Gastrocnemius medialis (tissue), 4 donors: ENCODE measurements at regions not wholly inside any gene's neighbourhood (a gene's known extent, or its start where the extent isn't known, plus 50 kb on each side); places are given as distances from the start of the nearest gene placed in this dataset.

Source experiments
- ATAC-seq, 2 donors: fragments of 150-250 bp; one replicate each; pipeline ENCODE4 v1.9.1; 2016
- DNase-seq, 2 donors: peaks; one replicate each; pipeline ENCODE4 v3.0.0-alpha.2; 2019
- H3K27ac ChIP-seq, 4 donors: fragments of 200-600 bp; sonication (generic); 1 replicate in 1 of 4; 2 replicates in 3 of 4; pipeline ENCODE4 v1.5.1; 2016 to 2018; ENCODE audit warnings: mild to moderate bottlenecking in 2 of 4, moderate library complexity in 1 of 4
- H3K27me3 ChIP-seq, 3 donors: fragments of 200-600 bp; sonication (generic) in 2 of 3; 1 replicate in 1 of 3; 2 replicates in 2 of 3; pipeline versions ENCODE4 v1.5.1 to v1.6.0; 2016 to 2019; ENCODE audit warnings: mild to moderate bottlenecking in 1 of 3, moderate library complexity in 1 of 3
- H3K36me3 ChIP-seq, 2 donors: fragments of 200-600 bp; sonication (generic) in 1 of 2; one replicate each; pipeline ENCODE4 v1.5.1; 2017 to 2018
- H3K4me1 ChIP-seq, 2 donors: fragments of 200-600 bp; sonication (generic) in 1 of 2; one replicate each; pipeline ENCODE4 v1.5.1; 2016 to 2017; ENCODE audit warnings: mild to moderate bottlenecking in 2 of 2
- H3K4me3 ChIP-seq, 4 donors: fragments of 200-600 bp; sonication (generic) in 3 of 4; 1 replicate in 1 of 4; 2 replicates in 3 of 4; pipeline ENCODE4 v1.5.1; 2016 to 2019; ENCODE audit warnings: mild to moderate bottlenecking in 2 of 4
- H3K9me3 ChIP-seq, 3 donors: fragments of 200-600 bp; sonication (generic) in 2 of 3; 1 replicate in 1 of 3; 2 replicates in 2 of 3; pipeline ENCODE4 v1.5.1; 2016 to 2019
- POLR2A ChIP-seq, 2 donors: fragments of 450-650 bp; IDR thresholded peaks; one replicate each; pipeline ENCODE4 v1.6.1; 2017; ENCODE audit warnings: antibody characterized with exemption in 2 of 2, mild to moderate bottlenecking in 2 of 2, moderate library complexity in 2 of 2
- in situ Hi-C, 4 donors: fragments of 200-750 bp; cut with MboI; loops; one replicate each; pipeline versions ENCODE4 v1.15.0 to v1.8.0; 2017; ENCODE audit warnings: low sequenced_read_pairs in 4 of 4
- intact Hi-C: fragments of 100-400 bp; cut with DNase I; formaldehyde crosslinking; loops from one replicate; pipeline ENCODE4 v1.15.1; 2023; ENCODE audit warnings: low total_unique reads
- TF ChIP-seq, protein P1 (sequence below), 5 experiments: fragments of 450-650 bp in 3 of 5; fragments of 200-600 bp in 2 of 5; sonication (generic) in 2 of 5; IDR thresholded peaks in 4 of 5; conservative IDR thresholded peaks in 1 of 5; 1 replicate in 4 of 5; 2 replicates in 1 of 5; pipeline ENCODE4 v1.5.1; 2016 to 2019; ENCODE audit warnings: antibody characterized with exemption in 5 of 5, mild to moderate bottlenecking in 3 of 5, moderate library complexity in 3 of 5

DNA sequence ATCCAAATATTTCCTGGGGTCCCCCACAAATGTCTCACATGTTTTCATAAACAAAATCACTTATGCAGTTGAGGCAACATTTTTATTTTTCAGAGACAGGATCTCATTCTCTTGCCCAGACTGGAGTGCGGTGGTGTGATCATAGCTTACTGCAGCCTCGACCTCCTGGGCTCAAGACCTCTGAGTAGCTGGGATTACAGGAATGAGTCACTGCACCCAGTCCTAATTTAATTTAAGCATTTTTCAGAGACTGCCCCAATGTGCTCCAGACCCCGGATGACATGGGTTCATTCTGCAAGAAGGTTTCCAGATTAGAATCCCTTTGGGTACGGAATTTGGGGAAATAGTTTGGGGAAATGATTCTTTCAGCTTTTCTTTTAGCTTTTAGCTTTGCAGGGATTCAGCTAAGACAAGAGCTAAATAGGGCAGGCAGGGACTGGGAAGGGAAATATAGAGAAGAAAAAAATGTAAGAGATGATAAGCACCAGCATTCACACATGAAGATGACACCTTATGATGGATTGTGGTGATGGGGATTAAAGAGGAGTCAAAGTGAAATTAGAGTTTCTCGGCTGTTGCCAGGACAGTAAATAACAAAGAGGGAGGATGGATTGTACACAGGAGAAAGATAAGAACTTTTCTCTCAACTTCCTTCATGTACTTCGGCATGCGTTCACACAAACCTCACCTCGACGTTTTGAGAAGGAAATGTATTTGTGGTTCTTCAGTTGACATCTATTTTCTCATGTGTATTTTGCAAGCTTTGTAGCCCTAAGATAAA is 169.4 kb upstream of the TAB2 start:
- no peak for ATAC-seq
- H3K4me3 ChIP-seq, result no peak overlapping the region
- DNase-seq, result no peak
- in situ Hi-C loops (no loop called here), intact Hi-C loops (no loop called here)
- no peaks in the 10 kb centered on the region for H3K36me3 ChIP-seq
- TF ChIP-seq, protein P1, sequence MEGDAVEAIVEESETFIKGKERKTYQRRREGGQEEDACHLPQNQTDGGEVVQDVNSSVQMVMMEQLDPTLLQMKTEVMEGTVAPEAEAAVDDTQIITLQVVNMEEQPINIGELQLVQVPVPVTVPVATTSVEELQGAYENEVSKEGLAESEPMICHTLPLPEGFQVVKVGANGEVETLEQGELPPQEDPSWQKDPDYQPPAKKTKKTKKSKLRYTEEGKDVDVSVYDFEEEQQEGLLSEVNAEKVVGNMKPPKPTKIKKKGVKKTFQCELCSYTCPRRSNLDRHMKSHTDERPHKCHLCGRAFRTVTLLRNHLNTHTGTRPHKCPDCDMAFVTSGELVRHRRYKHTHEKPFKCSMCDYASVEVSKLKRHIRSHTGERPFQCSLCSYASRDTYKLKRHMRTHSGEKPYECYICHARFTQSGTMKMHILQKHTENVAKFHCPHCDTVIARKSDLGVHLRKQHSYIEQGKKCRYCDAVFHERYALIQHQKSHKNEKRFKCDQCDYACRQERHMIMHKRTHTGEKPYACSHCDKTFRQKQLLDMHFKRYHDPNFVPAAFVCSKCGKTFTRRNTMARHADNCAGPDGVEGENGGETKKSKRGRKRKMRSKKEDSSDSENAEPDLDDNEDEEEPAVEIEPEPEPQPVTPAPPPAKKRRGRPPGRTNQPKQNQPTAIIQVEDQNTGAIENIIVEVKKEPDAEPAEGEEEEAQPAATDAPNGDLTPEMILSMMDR (IDR thresholded peaks at IDR 0.05 in 4 of 5, conservative IDR thresholded peaks at IDR 0.05 in 1 of 5), result no peak
- TF ChIP-seq POLR2A (IDR thresholded peaks at IDR 0.05), result no peak
- H3K27ac ChIP-seq, result no peak overlapping the region
- no peaks in the 10 kb centered on the region for H3K4me1 ChIP-seq
- H3K9me3 ChIP-seq, result no peaks in the 10 kb centered on the region
- no peaks in the 10 kb centered on the region for H3K27me3 ChIP-seq

DNA sequence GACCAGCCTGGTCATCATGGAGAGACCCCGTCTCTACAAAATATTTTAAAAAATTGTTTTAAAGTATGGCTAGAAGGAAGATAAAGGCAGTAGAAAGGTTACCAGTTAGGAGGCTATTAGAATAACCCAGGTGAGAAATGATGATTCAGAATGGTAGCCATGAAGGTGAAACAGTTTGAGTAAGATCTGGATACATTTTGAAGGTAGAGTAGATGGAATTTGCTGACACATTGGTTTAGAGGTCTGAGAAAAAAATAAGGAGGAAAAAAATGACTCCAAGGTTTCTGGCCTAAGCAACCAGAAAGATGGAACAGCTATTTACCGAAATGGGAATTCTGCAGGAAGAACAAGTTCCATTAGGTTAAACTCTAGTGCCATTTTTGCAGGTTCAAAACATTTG is 167.9 kb upstream of the TAB2 start:
- no peaks in the 10 kb centered on the region for H3K27me3 ChIP-seq
- H3K36me3 ChIP-seq, result no peaks in the 10 kb centered on the region
- TF ChIP-seq POLR2A (IDR thresholded peaks at IDR 0.05), result no peak
- TF ChIP-seq, protein P1 (IDR thresholded peaks at IDR 0.05 in 4 of 5, conservative IDR thresholded peaks at IDR 0.05 in 1 of 5), result no peak
- no peaks in the 10 kb centered on the region for H3K4me1 ChIP-seq
- in situ Hi-C loops (no loop called here), intact Hi-C loops (no loop called here)
- no peak for DNase-seq
- ATAC-seq, result no peak
- H3K4me3 ChIP-seq, result no peak overlapping the region
- H3K27ac ChIP-seq, result no peak overlapping the region
- no peaks in the 10 kb centered on the region for H3K9me3 ChIP-seq

DNA sequence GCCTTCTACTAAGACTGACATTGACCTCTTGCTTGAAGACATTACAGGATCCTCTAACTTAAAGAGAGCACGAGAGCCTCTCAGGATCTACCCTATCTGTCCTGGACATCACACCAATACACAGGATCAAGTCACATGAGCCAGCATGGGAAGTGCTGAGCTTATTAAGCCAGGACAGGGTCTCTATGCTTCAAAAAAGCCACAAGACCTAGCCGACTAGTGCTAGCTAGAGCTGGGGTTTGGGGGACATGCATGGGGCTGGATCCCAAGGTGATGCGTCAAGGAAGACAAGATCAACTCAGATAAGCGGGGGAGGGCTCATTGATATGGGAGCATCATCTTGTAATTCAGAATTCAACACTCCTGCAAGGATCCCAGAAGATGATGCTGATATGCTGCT is 167.2 kb upstream of the TAB2 start:
- TF ChIP-seq, protein P1 (IDR thresholded peaks at IDR 0.05 in 4 of 5, conservative IDR thresholded peaks at IDR 0.05 in 1 of 5), result no peak
- no peak for TF ChIP-seq POLR2A (IDR thresholded peaks at IDR 0.05)
- in situ Hi-C loops, result no loop called here
- Histone ChIP-seq H3K4me1 (no peaks in the 10 kb centered on the region), H3K9me3 (no peaks in the 10 kb centered on the region), H3K27me3 (no peaks in the 10 kb centered on the region), H3K27ac (no peak overlapping the region), H3K4me3 (no peak overlapping the region), H3K36me3 (no peaks in the 10 kb centered on the region)
- ATAC-seq (no peak), DNase-seq (no peak)
- intact Hi-C loops, result no loop called here

DNA sequence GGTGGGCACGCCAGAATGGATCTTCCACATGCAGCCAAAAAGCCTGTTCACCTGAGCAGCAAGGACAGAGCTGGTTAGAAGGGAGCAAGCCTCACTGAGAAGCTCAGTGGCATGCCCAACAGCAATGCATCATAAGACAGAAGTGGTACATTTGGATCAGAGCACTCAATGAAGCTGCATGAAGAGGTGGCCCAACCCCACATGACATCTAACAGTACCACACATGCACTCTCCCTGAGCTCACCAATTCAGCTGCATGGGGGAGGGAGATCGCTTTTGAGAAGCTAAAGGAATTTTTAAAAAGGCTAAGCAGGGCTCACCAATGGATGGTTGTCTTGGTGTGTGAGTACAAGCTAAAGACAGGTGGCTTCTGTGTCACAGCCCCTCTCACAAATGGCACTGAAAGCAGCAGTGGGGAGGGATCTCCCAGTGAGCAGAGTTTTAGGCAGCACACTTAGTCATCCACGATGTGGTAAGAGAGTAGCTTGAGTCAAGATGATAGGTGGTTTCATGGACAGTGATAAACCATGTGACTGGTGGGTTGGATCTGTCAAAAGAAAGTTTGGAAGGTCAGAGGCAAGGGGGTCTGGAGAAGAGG is 166.6 kb upstream of the TAB2 start:
- Histone ChIP-seq H3K9me3 (no peaks in the 10 kb centered on the region), H3K27ac (no peak overlapping the region), H3K27me3 (no peaks in the 10 kb centered on the region), H3K36me3 (no peaks in the 10 kb centered on the region), H3K4me3 (no peak overlapping the region), H3K4me1 (no peaks in the 10 kb centered on the region)
- in situ Hi-C loops (no loop called here), intact Hi-C loops (no loop called here)
- DNase-seq (no peak), ATAC-seq (no peak)
- TF ChIP-seq POLR2A (IDR thresholded peaks at IDR 0.05), result no peak
- TF ChIP-seq, protein P1 (IDR thresholded peaks at IDR 0.05 in 4 of 5, conservative IDR thresholded peaks at IDR 0.05 in 1 of 5), result no peak
